Testis (tissue), 2 donors: ENCODE measurements at regions not wholly inside any gene's neighbourhood (a gene's known extent, or its start where the extent isn't known, plus 50 kb on each side); places are given as distances from the start of the nearest gene placed in this dataset.

Experiments used
- CTCF ChIP-seq, 3 experiments: fragments of 450-650 bp in 2 of 3; fragments of 200-600 bp in 1 of 3; sonication (generic) in 1 of 3; IDR thresholded peaks; one replicate each; pipeline ENCODE4 v1.5.1; 2016 to 2019; ENCODE audit warnings: antibody characterized with exemption in 3 of 3, mild to moderate bottlenecking in 2 of 3, moderate library complexity in 1 of 3
- POLR2A ChIP-seq: fragments of 450-650 bp; IDR thresholded peaks from one replicate; pipeline ENCODE4 v1.6.1; 2017; ENCODE audit warnings: antibody characterized with exemption, mild to moderate bottlenecking, moderate library complexity

DNA sequence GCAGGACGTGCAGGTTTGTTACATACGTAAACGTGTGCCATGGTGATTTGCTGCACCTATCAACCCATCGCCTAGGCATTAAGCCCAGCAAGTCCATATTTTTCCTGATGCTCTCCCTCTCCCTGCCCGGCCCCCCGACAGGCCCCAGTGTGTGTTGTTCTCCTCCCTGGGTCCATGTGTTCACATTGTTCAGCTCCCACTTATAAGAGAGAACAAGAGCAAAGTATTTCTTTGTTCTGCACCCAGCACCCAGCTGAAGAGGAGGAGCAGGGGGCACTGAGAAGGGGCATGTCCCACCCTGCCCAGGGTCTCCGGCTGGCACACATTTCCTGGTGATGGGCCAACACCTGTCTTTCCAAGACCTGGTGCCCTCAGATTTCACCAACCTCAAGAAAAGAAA is 251.1 kb upstream of the ARID1B start:
- TF ChIP-seq CTCF (IDR thresholded peaks at IDR 0.05) = no peak
- no peak for TF ChIP-seq POLR2A
